Right cardiac atrium (tissue), 5 donors: ENCODE measurements at regions not wholly inside any gene's neighbourhood (a gene's known extent, or its start where the extent isn't known, plus 50 kb on each side); places are given as distances from the start of the nearest gene placed in this dataset.

Experiments used
- ATAC-seq, 2 donors: fragments of 200-7000 bp; cut with Tn5 transposase; one replicate each; pipeline versions ENCODE4 v1.8.0 to v1.9.1; 2020; ENCODE audit warnings: moderate library complexity in 2 of 2, mild to moderate bottlenecking in 1 of 2
- DNase-seq, 3 donors: peaks; one replicate each; pipeline ENCODE4 v3.0.0-alpha.2; 2020
- H3K27ac ChIP-seq: one replicate; pipeline ENCODE4 v1.5.1; 2013; ENCODE audit warnings: mild to moderate bottlenecking, low read length, control low read depth, moderate library complexity
- H3K27me3 ChIP-seq: one replicate; pipeline ENCODE4 v1.6.1; 2013; ENCODE audit not compliant: control insufficient read depth, insufficient read depth
- H3K4me1 ChIP-seq: one replicate; pipeline ENCODE4 v1.6.1; 2013; ENCODE audit warnings: low read length; ENCODE audit not compliant: control insufficient read depth, insufficient read depth
- H3K4me3 ChIP-seq: one replicate; pipeline ENCODE4 v1.5.1; 2013; ENCODE audit warnings: low read length, control low read depth
- H3K9me3 ChIP-seq: one replicate; pipeline ENCODE4 v1.6.1; 2013; ENCODE audit warnings: low read length; ENCODE audit not compliant: control insufficient read depth
- WGBS: extraction: QIAGEN DNeasy Blood & Tissue Kit; methylation state at CpG from one replicate; pipeline ENCODE4 v1.1.7; 2013; 5-methylcytosine and 5-hydroxymethylcytosine counted together
- intact Hi-C, 4 donors: fragments of 100-400 bp; cut with DNase I; formaldehyde crosslinking; loops; one replicate each; pipeline versions ENCODE4 v1.11.0 to v1.14.0; 2022 to 2023
- donor health status: healthy with polysubstance abuse.
- donor health status: DM: no; HTN: yes; CAD: no.
- donor health status: DM: no; HTN: no; CAD: no.
- donor health status: DM: no; HTN: yes; CAD: no; lungs with severe emphysema.
- donor health status: DM: yes; HTN: yes; CAD: no.

- ATAC-seq: no peak
- WGBS: 96% methylated on average over 1 of the region's 1 CpG
These were observed 1500.8 kb upstream of the IGFBP7 start for GRCh38 chr4:58611012-58611411.

GRCh38 chr4:58606303-58606702 is 1496.1 kb upstream of the IGFBP7 start:
- intact Hi-C loops: no loop called here
- no peak overlapping the region for H3K27ac ChIP-seq
- no peaks in the 10 kb centered on the region for H3K4me1 ChIP-seq
- no peaks in the 10 kb centered on the region for H3K9me3 ChIP-seq
- no peak for ATAC-seq
- 85% methylated on average over 4 of the region's 4 CpGs for WGBS
- no peak overlapping the region for H3K4me3 ChIP-seq
- DNase-seq: no peak
- no peaks in the 10 kb centered on the region for H3K27me3 ChIP-seq

More at GRCh38 chr4:58611012-58611411, 1500.8 kb upstream of the IGFBP7 start:
- no peaks in the 10 kb centered on the region for H3K4me1 ChIP-seq
- H3K4me3 ChIP-seq: no peak overlapping the region
- H3K27me3 ChIP-seq: no peaks in the 10 kb centered on the region
- no peak overlapping the region for H3K27ac ChIP-seq
- intact Hi-C loops: no loop called here
- no peaks in the 10 kb centered on the region for H3K9me3 ChIP-seq
- DNase-seq: no peak

GRCh38 chr4:58603951-58604350 is 1493.8 kb upstream of the IGFBP7 start:
- intact Hi-C loops: no loop called here
- WGBS: 77% methylated on average over 4 of the region's 4 CpGs
- ATAC-seq: no peak

GRCh38 chr4:58602731-58603359 is 1492.7 kb upstream of the IGFBP7 start:
- Histone ChIP-seq H3K4me1 (no peaks in the 10 kb centered on the region), H3K27ac (no peak overlapping the region), H3K9me3 (no peaks in the 10 kb centered on the region), H3K4me3 (no peak overlapping the region), H3K27me3 (no peaks in the 10 kb centered on the region)
- 9% methylated on average over 1 of the region's 1 CpG for WGBS
- DNase-seq: no peak
- intact Hi-C loops: no loop called here
- ATAC-seq: no peak

More at GRCh38 chr4:58603951-58604350, 1493.8 kb upstream of the IGFBP7 start:
- Histone ChIP-seq H3K27me3 (no peaks in the 10 kb centered on the region), H3K9me3 (no peaks in the 10 kb centered on the region), H3K4me3 (no peak overlapping the region), H3K27ac (no peak overlapping the region), H3K4me1 (no peaks in the 10 kb centered on the region)
- DNase-seq: no peak

GRCh38 chr4:58602022-58602421 is 1491.8 kb upstream of the IGFBP7 start:
- intact Hi-C loops: no loop called here

GRCh38 chr4:58600290-58600689 is 1490.1 kb upstream of the IGFBP7 start:
- ATAC-seq (no peak), DNase-seq (no peak)
- H3K4me3 ChIP-seq: no peak overlapping the region
- no peaks in the 10 kb centered on the region for H3K27me3 ChIP-seq
- no peak overlapping the region for H3K27ac ChIP-seq
- 75% methylated on average over 2 of the region's 2 CpGs for WGBS
- H3K9me3 ChIP-seq: no peaks in the 10 kb centered on the region
- no peaks in the 10 kb centered on the region for H3K4me1 ChIP-seq
- intact Hi-C loops: no loop called here

More at GRCh38 chr4:58602022-58602421, 1491.8 kb upstream of the IGFBP7 start:
- ATAC-seq (no peak), DNase-seq (no peak)
- Histone ChIP-seq H3K4me3 (no peak overlapping the region), H3K27me3 (no peaks in the 10 kb centered on the region), H3K27ac (no peak overlapping the region), H3K9me3 (no peaks in the 10 kb centered on the region), H3K4me1 (no peaks in the 10 kb centered on the region)
- WGBS: 58% methylated on average over 1 of the region's 1 CpG

GRCh38 chr4:58590722-58591121 is 1480.5 kb upstream of the IGFBP7 start:
- Histone ChIP-seq H3K4me1 (no peaks in the 10 kb centered on the region), H3K27ac (no peak overlapping the region), H3K9me3 (no peaks in the 10 kb centered on the region), H3K4me3 (no peak overlapping the region), H3K27me3 (no peaks in the 10 kb centered on the region)
- intact Hi-C loops: no loop called here
- DNase-seq (no peak), ATAC-seq (no peak)
- 68% methylated on average over 2 of the region's 2 CpGs for WGBS

- H3K27me3 ChIP-seq: no peaks in the 10 kb centered on the region
- DNase-seq: no peak
- no peak overlapping the region for H3K4me3 ChIP-seq
- no peak for ATAC-seq
- no peaks in the 10 kb centered on the region for H3K9me3 ChIP-seq
- no peak overlapping the region for H3K27ac ChIP-seq
- intact Hi-C loops: no loop called here
- H3K4me1 ChIP-seq: no peaks in the 10 kb centered on the region
- WGBS: 81% methylated on average over 6 of the region's 6 CpGs
These were observed 1477.7 kb upstream of the IGFBP7 start for GRCh38 chr4:58587856-58588255.

GRCh38 chr4:58566260-58566659 is 1456.1 kb upstream of the IGFBP7 start:
- DNase-seq: no peak
- Histone ChIP-seq H3K9me3 (no peaks in the 10 kb centered on the region), H3K27ac (no peak overlapping the region), H3K4me3 (no peak overlapping the region), H3K27me3 (no peaks in the 10 kb centered on the region), H3K4me1 (no peaks in the 10 kb centered on the region)
- intact Hi-C loops: no loop called here
- WGBS: 39% methylated on average over 1 of the region's 1 CpG
- no peak for ATAC-seq

- intact Hi-C loops: no loop called here
- WGBS: 74% methylated on average over 6 of the region's 6 CpGs
These were observed 1454.7 kb upstream of the IGFBP7 start for GRCh38 chr4:58564695-58565475.

GRCh38 chr4:58561170-58561569 is 1451.0 kb upstream of the IGFBP7 start:
- Histone ChIP-seq H3K27ac (no peak overlapping the region), H3K27me3 (no peaks in the 10 kb centered on the region), H3K4me1 (no peaks in the 10 kb centered on the region), H3K9me3 (no peaks in the 10 kb centered on the region), H3K4me3 (no peak overlapping the region)
- DNase-seq (no peak), ATAC-seq (no peak)
- WGBS: 56% methylated on average over 1 of the region's 1 CpG
- intact Hi-C loops: no loop called here

More at GRCh38 chr4:58564695-58565475, 1454.7 kb upstream of the IGFBP7 start:
- Histone ChIP-seq H3K9me3 (no peaks in the 10 kb centered on the region), H3K27me3 (no peaks in the 10 kb centered on the region), H3K4me3 (no peak overlapping the region), H3K27ac (no peak overlapping the region), H3K4me1 (no peaks in the 10 kb centered on the region)
- DNase-seq (no peak), ATAC-seq (no peak)
